ENCODE measurements at regions not wholly inside any gene's neighbourhood (a gene's known extent, or its start where the extent isn't known, plus 50 kb on each side); places are given as distances from the start of the nearest gene placed in this dataset.
A peak's percentile ranks its signal among the peaks of the same experiment; 100 is the strongest.
"Not testable (repeated sequence)": the region's sequence is repeated elsewhere in the genome, so short reads cannot be mapped to it uniquely, and the experiment has no call there.

DNA sequence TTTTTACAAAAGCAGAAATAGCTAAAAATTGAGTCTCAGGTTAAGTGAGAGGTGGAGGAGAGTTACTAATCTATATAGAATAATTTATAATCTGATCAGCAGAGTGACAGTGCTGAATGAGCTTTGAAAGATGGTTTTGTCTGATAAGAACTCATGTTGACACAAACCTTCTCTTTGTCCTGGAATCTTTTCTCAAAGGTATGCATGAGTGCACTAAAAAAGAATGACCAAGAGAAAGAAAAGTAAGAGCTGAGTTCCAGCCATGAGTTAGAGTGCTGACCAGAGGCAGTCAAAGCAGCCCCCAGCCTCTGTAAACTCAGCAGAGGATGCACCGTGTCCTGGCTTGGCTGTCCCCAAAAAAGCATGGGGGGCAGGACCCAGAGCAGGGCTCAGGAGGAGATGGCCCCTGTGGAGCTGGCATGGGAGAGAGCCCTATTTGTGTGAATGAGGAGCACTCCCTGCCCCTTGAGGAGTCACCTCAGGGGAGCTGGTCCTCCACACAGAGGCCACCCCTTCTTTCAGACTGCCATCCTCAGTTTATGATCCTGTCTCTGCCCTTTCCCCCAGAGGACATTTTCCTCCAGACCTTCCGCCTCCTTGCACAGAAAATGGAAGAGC, 129.8 kb downstream of the SEC23A start:
- no peak for DNase-seq
- intact Hi-C loops (cut with DNase I): no loop called here

DNA sequence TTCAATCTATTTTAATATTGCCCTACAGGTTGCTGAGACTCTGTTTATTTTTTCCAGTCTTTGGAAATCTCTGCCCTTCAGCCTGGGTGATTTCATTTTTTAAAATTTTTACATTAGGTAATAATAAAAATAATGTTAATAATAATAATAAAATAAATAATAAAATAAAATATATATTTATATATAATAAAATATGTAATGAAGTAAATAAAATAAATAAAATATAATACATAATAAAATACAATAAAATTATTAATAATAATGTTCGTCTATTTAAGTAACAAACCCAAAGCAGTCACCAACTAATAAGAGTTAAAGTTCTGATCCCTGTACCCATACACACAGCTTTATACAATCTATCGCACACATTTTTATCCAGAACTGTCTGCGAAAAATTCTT, 130.5 kb downstream of the SEC23A start:
- intact Hi-C loops (cut with DNase I): no loop called here
- no peak for DNase-seq

DNA sequence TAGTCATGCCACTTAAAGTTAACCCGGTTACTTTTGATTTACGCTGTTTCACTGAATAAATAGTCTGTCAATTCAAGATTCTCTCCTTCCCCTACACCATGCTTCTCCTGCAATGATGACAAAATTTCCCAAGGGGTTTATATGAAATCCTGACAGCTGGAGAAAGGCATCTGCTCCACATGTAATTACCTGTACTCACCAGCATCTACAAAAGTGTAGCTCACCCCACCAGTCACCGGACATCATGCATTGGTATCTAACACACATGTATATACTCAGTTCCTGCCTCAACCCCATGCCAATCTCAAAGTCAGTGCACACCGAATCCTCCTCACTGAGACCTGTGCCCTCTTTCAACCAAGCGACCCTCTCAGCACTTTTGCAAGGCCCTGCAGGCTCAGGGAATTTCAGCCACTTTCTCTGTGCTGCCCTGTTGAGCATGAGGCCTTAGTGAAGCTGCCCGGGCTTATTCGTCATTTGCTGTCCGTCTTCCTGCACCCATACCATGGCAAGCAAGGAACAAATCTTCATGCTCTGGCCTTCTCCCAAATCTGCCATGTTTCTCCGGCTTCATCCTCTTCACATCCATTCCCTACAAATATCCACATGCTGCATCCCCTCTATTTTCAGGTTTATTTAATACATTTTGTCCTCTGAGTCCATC, 131.6 kb downstream of the SEC23A start:
- peak in 1 of 10 donors; percentile 61 for DNase-seq

DNA sequence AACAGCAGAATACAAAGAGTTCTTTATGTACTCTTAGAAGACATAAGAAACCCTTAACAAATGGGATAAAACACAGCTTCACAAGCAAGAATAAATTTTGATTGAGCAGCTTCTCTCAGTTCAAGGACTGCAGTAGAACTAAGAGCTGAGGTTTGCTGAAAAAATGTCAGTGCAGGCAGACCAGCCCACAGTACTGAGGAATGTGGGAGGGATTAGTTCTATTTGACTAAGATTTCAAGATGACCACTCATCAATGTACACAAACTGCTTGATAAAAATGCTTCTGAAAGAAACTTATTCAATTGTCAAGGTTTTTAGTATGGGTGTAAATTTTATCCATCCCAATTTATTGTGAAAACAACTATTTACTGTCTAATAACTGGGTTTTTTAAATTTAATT, 138.4 kb downstream of the SEC23A start:
- DNase-seq: no peak
- intact Hi-C loops (cut with DNase I): no loop called here

More for the DNA sequence above, 131.6 kb downstream of the SEC23A start:
- intact Hi-C loops (cut with DNase I): no loop called here

DNA sequence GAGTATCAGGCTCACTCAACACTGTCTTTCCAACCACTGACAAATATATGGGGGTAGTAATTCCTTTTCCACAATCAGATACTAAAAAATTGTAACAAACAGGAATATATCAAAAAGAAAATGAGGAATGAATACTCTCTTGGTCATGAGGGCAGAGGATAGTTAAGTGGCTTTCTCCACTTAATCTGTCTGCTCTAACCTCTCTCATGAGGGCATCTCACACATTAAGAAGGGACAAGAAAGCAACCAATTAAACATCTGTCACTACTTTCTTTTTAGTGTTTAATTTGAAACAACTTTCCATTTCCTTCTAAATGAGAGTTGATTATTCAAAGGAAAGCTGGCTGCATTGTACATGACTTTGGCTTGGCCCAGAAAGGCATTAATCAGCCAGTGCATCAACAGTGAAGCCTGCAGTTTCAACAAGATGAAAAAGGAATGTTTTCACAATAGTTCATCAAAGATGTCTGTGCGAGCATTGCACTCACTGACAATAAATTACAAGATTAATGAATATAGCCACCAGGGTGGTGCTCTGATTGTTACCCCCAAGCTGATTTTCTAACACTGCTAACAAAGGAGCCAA, 142.0 kb downstream of the SEC23A start:
- intact Hi-C loops (cut with DNase I): no loop called here
- DNase-seq: no peak

DNA sequence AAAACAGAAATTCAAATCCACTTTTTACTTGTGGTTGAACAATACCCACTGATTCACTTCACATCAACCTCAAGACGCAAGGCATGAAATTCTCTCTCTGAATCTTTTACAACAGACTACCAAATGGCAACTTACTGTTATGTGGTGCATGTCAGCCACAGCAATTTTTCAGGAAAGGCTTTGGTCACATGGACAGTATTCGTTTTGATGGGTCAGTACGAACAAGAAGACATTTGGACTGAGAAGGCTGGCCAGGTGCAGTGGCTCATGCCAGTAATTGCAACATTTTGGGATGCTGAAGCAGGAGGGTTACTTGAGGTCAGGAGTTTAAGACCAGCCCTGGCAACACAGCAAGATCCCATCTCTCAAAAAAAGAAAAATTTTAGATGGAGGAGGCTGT, 144.0 kb downstream of the SEC23A start:
- no peak for DNase-seq
- intact Hi-C loops (cut with DNase I): no loop called here

DNA sequence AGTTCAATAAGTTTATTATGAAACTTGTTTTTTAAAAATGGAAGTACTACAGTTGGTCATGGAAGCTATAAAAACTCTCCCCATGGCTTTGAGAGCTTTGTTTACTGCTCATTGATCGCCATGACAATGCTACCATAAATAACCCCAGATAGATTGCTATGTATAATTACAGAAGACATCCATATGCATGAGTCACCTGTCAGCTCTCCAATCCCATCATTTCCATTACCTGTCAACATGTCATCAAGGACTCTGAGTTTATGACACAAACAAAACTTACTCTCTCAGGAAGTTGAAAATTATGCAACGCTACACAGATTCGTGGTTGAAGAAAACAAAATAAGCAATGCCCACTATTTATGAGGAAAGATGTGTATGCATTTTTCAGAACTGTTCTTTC, 144.4 kb downstream of the SEC23A start:
- intact Hi-C loops (cut with DNase I): no loop called here
- no peak for DNase-seq

DNA sequence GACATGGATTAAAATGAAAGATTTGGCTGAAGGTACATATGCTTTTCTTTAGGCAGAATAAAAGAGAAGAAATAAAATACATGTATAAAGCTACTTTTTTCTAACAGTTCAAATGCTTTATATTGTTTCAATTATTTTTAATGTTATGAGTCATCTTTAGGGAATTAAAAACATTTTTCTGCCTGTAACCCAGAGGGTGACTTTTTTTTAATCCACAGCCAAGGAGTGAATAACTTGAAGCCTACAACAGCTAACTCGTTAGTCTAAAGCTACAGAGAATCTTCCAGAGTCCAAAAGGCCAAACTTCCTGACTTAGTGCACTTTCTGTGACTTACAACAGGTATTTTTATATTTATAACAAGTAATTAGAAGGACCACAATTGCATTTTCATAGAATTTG, 151.6 kb downstream of the SEC23A start:
- intact Hi-C loops (cut with DNase I): no loop called here
- no peak for DNase-seq

DNA sequence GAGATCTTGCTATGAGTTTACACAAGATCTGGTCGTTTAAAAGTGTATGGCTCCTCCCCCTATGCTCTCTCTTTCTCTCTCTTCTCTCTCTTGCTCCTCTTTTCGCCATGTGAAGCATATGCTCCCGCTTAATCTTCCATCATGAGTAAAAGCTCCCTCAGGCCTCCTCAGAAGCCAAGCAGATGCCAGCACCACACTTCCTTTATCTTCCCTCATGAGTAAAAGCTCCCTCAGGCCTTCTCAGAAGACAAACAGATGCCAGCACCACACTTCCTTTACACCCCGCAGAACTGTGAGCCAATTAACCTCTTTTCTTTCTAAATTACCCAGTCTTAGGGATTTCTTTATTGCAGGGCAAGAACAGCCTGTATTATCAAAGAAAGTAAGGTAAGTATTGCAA, 152.4 kb downstream of the SEC23A start:
- intact Hi-C loops (cut with DNase I): no loop called here
- no peak for DNase-seq

DNA sequence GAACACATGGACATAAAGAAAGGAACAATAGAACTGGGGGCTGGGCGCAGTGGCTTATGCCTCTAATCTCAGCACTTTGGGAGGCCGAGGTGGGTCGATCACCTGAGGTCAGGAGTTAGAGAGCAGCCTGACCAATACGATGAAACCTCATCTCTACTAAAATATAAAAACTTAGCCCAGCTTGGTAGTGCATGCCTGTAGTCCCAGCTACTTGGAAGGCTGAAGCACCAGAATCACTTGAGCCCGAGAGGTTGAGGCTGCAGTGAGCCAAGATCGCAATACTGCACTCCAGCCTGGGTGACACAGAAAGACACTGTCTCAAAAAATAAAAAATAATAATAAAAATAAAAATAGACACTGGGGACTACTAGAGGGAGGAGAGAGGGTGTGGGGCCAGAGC, 154.5 kb downstream of the SEC23A start:
- intact Hi-C loops (cut with DNase I): loop anchor here (10.0 kb wide), 1 partner anchor 66 kb away; no protein-coding TSS in a partner anchor
- DNase-seq: peak in 5 of 10 donors; percentile 17 to 81 (median 27)

DNA sequence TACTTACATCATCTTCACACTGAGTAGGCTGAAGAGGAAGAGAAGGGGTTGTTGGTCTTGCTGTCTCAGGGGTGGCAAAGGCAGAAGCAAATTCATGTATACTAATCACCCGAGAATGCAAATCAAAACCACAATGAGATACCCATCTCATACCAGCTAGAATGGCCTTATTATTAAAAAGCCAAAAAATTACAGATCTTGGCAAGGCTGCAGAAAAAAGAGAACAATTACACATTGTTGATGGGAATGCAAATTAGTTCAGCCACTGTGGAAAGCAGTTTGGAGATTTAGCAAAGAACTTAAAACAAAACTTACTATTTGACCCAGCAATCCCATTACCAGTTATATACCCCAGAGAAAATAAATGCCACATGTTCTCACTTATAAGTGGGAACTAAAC, 154.9 kb downstream of the SEC23A start:
- intact Hi-C loops (cut with DNase I): loop anchor here (10.0 kb wide), 1 partner anchor 67 kb away; no protein-coding TSS in a partner anchor
- DNase-seq: no peak

DNA sequence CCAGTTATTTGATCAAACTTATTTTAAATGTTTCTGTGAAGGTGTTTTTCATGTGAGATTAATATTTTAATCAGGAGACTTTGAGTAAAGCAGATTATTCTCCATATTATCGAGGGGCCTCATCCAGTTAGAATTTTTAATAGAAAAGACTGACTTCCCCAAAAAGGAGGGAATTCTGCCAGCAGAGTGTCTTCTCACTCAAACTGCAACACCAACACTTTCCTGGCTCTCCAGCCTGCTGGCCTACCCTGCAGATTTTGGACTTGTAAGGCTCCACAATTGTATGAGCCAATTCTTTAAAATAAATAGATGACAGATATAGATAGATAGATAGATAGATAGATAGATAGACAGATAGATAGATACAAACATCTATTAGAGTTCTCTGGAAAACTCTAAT, 155.7 kb downstream of the SEC23A start:
- DNase-seq: peak in 1 of 10 donors; percentile 75
- intact Hi-C loops (cut with DNase I): loop anchor here (10.0 kb wide), 1 partner anchor 67 kb away; no protein-coding TSS in a partner anchor

DNA sequence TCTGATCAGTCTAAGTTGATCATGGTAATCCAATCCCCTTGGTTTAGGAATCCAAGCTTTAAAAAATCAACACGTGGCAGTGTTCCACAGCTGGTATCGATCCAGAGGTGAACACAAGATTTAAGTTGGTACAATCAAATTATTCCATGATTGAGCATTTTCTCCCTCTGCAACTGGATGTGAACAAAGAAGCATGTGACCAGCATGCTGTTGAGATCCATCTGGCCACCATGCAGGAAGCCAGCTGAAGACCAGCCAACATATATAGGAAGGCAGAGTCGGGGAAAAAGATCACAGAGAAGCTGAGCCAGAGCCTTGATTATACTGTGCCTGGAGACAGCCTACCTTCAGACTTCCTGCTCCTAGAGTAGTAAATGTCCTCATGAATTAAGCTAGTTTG, 158.3 kb downstream of the SEC23A start:
- intact Hi-C loops (cut with DNase I): loop anchor here (10.0 kb wide), 1 partner anchor 70 kb away; no protein-coding TSS in a partner anchor
- DNase-seq: peak in 7 of 10 donors; percentile 20 to 79 (median 48)

DNA sequence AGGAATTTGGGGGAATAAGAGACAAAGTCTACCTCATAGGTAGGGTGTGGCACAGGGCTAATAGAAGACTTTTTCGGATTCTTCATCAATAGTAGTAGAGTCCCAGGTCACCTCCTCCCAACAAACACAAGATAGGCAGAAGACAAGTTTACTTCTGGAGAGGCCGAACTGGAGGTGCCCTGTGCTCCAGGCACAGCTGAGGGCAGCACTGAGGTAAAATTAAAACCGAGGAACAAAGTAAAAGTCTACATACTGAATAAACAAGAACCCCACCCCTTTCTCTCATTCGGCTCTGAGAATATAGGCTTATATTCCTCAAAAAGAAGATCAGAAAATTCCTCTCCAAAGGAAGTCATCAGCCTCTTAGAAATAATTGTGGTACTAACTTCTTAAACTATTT, 161.5 kb downstream of the SEC23A start:
- no peak for DNase-seq
- intact Hi-C loops (cut with DNase I): loop anchor here (10.0 kb wide), 1 partner anchor 73 kb away; no protein-coding TSS in a partner anchor

DNA sequence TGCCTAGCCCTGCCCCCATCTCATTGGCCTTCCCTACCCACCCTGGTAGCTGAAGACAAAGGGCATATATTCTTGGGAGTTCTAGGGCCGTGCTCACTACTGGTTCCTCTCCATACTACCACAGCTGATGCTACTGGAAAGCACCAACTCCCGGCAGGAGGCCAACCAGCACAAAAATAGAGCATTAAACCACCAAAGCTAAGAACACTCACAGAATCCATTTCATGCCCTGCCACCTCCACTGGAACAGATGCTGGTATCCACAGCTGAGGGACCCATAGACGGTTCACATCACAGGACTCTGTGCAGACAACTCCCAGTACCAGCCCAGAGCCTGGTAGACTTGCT, 170.4 kb downstream of the SEC23A start:
- intact Hi-C loops (cut with DNase I): not testable (repeated sequence)
- peak in 1 of 10 donors; percentile 58 for DNase-seq

DNA sequence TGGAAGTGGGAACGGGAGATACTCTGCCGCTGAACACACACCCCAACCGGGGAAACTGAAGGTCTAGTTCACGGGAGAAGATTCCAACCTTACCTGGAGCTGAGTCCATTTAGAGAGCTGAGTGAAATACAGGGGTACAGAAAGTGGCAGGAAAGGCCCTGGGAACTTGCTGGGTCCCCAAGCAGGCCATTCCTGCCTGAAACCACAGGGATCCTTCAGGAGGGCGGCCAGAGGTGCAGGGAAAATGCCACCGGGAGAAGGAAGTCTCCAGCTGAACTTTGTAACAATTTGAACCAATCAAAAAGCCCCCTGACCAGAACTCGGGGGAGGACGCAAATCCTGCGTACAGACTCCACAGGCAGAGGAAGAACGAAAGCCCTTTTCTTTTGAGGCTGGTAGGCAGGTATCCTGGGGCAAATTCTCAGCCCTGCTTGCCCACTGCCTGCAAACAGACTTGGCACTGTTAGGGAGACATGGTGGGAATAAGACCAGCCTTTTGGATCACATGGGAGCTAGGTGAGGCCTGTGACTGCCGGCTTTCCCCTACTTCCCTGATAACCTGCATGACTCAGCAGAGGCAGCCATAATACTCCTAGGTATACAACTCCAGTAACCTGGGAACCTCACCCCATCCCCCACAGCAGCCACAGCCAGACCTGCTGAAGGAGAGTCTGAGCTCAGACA, 170.9 kb downstream of the SEC23A start:
- intact Hi-C loops (cut with DNase I): no loop called here
- DNase-seq: peak in 1 of 10 donors; percentile 55

DNA sequence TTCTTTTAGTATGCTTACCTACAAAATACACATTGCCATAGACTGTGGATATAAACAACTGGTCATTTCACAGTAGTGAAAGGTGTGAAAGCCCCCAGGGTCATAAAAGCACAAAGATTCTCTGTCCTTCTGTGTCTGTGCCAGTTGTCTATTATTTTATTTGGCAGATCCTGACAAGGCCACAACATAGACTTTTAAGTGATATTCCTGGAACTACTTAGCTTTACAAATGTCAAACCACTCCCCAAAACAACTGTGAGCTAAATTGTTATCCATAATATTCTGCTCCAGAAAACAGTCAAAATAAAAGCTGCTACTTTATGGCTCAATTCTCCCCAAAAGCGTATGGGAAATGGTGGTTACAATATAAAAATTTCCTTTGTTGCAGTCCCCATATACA, 172.1 kb downstream of the SEC23A start:
- no peak for DNase-seq

DNA sequence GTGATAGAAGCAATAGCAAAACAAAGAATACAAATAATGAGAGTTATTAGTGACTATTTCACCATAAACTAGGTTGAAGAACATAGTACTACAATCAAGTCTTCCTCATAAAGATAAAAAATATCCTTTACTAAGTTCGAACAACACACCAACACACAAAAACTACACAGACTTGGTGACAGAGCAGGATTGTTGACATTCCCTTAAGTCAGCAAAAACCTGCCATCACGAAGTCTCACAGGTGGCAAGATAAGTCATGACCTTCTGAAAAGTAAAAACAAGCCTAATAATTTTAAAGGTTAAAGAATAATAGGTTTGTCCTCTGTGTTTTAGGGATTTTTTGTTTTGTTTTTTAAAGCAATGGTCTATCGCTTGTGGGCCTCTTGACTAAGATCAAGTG, 173.0 kb downstream of the SEC23A start:
- intact Hi-C loops (cut with DNase I): no loop called here
- no peak for DNase-seq

More for the DNA sequence above, 172.1 kb downstream of the SEC23A start:
- intact Hi-C loops (cut with DNase I): no loop called here

DNA sequence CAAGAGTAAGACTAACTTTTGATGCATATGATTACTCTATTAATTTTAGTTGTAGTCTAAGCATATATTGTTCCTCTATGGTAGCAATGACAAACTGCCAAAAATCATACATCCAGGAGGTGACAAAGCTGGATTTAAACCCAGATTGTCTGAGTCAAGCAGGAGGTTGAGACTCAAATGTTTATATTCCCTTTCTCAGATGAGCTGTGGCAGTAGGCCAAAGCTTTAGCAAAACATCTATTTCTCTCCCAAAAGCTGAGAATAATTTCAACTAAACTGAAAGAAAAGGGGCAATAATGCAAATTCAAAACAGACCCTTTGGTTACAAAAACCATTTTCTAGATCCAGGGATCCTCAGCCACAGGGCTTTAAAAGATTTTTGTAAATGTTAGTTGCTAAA, 173.6 kb downstream of the SEC23A start:
- no peak for DNase-seq
- intact Hi-C loops (cut with DNase I): no loop called here

DNA sequence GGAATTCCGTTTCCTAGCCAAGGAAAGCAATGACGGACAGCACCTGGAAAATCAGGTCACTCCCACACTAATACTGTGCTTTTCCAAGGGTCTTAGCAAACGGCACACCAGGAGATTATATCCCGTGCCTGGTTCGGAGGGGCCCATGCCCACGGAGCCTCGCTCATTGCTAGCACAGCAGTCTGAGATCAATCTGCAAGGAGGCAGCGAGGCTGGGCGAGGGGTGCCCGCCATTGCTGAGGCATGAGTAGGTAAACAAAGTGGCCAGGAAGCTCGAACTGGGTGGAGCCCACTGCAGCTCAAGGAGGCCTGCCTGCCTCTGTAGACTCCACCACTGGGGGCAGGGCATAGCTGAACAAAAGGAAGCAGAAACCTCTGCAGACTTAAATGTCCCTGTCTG, 181.1 kb downstream of the SEC23A start:
- DNase-seq: peak in 2 of 10 donors; percentile 70 to 84
- intact Hi-C loops (cut with DNase I): not testable (repeated sequence)

DNA sequence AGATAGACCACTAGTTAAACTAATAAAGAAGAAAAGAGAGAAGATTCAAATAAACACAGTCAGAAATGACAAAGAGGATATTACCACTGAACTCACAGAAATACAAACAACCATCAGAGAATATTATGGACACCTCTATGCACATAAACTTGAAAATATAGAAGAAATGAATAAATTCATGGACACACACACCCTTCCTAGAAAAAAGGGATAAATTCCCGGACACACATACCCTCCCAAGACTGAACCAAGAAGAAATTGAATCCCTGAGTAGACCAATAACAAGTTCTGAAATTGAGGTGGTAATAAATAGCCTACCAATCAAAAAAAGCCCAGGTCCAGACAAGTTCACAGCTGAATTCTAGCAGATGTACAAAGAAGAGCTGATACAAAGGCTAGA, 187.9 kb downstream of the SEC23A start:
- intact Hi-C loops (cut with DNase I): no loop called here
- DNase-seq: no peak

All from posterior cingulate gyrus (tissue), 11 donors.